Neural progenitor cell (in vitro differentiated cells): ENCODE measurements at regions not wholly inside any gene's neighbourhood (a gene's known extent, or its start where the extent isn't known, plus 50 kb on each side); places are given as distances from the start of the nearest gene placed in this dataset.
"Not testable (repeated sequence)": the region's sequence is repeated elsewhere in the genome, so short reads cannot be mapped to it uniquely, and the experiment has no call there.

Source experiments
- EZH2 ChIP-seq: fragments of 200-600 bp; sonication (generic); IDR thresholded peaks from 2 replicates; pipeline ENCODE4 v1.6.1; 2017; ENCODE audit warnings: antibody characterized with exemption, mild to moderate bottlenecking, moderate library complexity
- EZH2phosphoT487 ChIP-seq: fragments of 200-600 bp; sonication (generic); IDR thresholded peaks from 2 replicates; pipeline ENCODE4 v1.6.1; 2017; ENCODE audit warnings: antibody characterized with exemption
- TF ChIP-seq, protein P1 (sequence below): fragments of 200-600 bp; sonication (generic); IDR thresholded peaks from 2 replicates; pipeline ENCODE4 v1.5.1; 2017; ENCODE audit warnings: antibody characterized with exemption, mild to moderate bottlenecking

DNA sequence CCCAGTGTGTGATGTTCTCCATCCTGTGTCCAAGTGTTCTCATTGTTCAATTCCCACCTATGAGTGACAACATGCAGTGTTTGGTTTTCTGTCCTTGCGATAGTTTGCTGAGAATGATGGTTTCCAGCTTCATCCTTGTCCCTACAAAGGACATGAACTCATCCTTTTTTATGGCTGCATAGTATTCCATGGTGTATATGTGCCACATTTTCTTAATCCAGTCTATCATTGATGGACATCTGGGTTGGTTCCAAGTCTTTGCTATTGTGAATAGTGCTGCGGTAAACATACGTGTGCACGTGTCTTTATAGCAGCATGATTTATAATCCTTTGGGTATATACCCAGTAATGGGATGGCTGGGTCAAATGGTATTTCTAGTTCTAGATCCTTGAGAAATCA lies 134.3 kb downstream of the CCDC71L start:
- TF ChIP-seq EZH2, EZH2phosphoT487: not testable (repeated sequence)
- TF ChIP-seq, protein P1, sequence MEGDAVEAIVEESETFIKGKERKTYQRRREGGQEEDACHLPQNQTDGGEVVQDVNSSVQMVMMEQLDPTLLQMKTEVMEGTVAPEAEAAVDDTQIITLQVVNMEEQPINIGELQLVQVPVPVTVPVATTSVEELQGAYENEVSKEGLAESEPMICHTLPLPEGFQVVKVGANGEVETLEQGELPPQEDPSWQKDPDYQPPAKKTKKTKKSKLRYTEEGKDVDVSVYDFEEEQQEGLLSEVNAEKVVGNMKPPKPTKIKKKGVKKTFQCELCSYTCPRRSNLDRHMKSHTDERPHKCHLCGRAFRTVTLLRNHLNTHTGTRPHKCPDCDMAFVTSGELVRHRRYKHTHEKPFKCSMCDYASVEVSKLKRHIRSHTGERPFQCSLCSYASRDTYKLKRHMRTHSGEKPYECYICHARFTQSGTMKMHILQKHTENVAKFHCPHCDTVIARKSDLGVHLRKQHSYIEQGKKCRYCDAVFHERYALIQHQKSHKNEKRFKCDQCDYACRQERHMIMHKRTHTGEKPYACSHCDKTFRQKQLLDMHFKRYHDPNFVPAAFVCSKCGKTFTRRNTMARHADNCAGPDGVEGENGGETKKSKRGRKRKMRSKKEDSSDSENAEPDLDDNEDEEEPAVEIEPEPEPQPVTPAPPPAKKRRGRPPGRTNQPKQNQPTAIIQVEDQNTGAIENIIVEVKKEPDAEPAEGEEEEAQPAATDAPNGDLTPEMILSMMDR: not testable (repeated sequence)
